ENCODE measurements at regions not wholly inside any gene's neighbourhood (a gene's known extent, or its start where the extent isn't known, plus 50 kb on each side); places are given as distances from the start of the nearest gene placed in this dataset.

DNA sequence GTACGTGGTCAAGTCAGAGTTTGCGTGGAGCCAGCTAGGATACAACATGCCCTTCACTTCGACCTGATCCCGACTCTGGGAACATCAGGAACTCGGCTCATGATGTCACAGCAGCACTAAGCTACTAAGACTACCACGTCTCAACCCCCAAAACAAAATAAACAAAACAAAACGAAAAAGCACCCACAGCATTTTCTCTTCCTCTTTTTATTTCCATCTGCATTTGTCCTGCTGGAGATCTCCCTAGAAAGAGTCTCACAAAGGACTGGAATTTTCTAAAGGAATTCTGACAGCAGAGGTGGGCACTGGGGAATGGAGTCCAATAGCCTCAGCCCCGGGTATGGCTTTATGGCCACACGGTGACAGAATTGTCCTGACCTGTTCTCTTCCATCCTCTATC is 196.6 kb downstream of the SALL1 start:
- DNase-seq = no peak

- no peak for DNase-seq
Observed at GRCh38 chr16:50953290-50953689, 197.8 kb downstream of the SALL1 start.

DNA sequence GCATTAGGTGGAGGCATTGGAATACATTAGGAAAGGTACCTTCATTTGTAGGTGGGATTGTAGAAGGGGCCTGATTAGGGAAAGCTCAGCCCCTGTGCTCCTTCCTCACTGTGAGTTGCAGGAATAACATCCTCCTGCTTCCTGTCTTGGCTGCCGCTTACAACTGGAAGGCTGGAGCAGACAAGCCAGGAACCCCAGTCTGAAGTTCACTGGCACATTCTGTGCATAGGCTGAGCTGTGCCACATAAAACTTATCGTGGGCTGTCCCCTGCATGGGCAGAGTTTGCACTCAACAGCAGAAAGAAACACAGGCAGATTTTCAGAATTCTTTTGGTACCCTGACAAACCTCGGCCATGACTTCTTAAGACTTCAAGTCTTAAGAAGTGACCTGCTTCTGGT is 200.1 kb downstream of the SALL1 start:
- no peak for DNase-seq

DNA sequence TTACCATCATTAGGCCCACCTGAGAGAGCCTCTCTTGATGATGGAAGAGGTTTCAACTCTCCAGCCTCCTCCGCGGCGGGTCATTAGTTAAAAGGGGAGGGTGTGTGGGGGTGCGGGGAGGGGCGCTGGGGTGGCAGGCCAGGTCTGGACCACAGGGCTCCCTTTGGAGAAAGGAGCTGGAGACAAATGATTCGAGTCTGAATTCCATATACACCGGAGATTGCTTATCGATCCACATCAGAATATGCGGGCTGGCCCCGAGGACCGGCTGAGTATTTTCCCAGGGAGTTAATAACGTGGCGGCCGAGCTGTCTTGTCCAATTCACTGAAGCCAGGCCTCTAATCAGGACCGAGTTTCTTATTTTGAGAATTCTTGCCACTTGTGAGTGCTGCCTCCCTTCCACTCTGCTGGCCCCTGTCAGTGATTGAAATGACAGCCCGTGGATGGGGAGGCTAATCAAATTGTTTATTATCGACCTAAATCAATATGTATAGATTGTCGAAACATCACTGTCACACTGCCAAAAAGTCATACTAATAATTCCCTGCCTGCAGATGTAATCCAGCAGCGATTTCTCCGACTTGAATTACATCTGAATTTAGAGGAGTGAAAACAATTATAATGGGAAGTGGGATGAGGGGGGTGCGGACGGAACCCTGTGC is 202.7 kb downstream of the SALL1 start:
- no peak for DNase-seq

DNA sequence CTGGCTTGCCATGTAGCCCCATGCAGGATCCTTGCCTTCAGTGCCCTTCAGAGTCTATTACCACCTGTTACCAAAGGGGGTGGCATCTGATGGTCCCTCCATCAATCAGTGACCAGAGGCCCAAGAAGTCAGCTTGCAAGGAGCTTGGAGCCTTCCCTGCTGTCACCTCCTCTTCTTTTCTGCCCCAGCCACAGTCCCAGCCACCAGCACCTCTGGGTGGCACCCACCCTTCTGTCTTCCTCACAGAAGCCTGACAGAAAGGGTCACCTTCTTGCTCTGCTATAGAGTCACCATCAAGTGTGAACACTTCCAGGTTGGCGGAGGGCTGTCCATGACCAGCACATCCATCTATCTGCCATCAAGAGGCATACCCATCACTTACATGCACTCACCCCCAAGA is 203.2 kb downstream of the SALL1 start:
- no peak for DNase-seq

DNA sequence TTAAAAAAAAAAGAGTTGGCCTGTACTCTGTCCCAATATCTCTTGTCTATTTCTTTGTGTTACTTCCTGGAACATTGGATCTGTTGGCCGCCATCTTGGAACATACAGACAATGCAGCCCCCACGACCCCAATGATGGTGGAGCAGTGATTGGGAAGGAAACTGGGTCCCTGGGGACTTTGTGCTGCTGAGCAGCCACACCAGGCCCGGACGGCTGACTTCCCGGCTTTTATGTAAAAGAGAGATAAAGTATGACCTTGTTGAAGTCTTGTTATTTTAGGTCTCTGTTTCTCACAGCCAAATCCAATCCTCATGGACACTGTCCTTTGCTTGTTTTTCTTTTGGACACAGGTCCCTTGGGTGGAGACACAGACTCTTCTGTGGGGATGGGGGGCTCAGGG is 204.5 kb downstream of the SALL1 start:
- DNase-seq = no peak

GRCh38 chr16:50946098-50946497 is 204.2 kb downstream of the CYLD start:
- DNase-seq = no peak

DNA sequence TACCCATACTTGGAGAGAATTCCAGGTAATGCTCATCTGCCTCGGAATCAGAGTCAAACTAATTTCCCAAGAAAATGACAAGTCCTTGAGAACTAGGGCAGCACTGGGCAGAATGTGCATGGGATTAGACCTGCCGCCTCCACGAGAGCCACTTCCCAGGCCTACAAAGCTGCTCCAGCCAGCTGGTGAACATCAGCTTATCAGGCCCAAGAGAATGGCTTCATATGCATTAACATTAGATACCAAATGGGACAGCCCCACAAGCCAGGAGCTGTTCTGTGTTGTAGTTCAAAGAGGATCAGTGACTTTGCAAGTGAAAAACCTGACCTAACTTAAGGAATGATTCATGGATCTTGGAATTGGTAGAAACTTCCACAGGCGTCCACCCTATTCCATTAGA is 203.3 kb downstream of the CYLD start:
- DNase-seq = no peak

DNA sequence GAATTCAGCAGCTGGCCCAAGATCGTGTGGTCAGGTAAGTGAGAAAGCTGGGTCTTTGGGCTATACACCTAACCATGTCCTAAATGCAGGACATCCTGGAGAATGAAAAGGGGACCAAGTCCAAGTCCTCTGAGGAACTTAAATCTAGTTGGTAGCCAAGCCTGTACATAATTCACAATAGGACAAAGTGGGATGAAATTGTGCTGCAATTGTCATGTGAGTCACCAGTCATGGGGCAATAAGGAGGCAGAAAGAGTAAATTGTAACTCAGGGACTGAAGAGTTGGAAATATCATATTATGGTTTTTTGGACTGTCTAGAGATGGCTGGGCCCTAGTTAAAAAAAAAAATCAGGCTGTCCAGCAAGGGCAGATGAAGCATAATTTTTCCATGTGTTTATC is 202.6 kb downstream of the CYLD start:
- no peak for DNase-seq

GRCh38 chr16:50944033-50944432 is 202.1 kb downstream of the CYLD start:
- DNase-seq = no peak

DNA sequence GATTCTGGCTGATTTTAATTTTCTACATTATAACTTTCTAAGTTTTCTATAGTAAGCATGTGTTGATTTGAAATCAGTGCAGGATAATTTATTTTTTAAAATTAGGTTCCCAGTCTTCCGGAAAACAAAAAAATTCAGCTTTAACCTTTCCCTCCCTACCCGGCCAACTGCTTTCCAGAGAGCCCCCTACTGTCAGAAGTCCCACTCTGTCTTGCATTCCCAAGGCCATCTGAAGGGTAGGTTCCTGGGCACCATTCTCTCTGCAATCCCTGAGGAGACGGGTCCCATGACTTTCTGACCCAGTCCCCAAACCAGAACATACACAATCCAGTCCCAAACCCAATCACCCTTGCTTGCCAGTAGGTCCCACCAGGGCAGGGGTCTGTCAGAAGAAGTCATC is 200.3 kb downstream of the CYLD start:
- no peak for DNase-seq

DNA sequence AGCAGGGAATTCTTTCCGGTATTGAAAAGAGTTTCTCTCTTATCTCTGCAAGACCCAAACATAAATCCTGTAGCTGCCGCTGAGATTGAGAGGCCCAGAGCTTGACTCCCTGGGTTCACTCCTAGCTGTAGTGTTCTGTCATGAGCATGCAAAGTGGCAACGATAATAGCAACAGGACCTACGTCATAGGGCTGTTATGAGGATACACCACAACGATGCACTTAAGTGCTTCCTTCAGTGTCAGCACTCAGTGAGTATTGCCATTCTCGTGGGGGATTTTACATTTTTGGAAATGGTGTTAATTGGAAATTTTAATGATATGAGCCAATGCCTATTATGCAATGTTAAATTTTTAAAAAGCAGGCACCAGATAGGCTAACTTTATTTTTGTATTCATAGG is 199.8 kb downstream of the CYLD start:
- no peak for DNase-seq

DNA sequence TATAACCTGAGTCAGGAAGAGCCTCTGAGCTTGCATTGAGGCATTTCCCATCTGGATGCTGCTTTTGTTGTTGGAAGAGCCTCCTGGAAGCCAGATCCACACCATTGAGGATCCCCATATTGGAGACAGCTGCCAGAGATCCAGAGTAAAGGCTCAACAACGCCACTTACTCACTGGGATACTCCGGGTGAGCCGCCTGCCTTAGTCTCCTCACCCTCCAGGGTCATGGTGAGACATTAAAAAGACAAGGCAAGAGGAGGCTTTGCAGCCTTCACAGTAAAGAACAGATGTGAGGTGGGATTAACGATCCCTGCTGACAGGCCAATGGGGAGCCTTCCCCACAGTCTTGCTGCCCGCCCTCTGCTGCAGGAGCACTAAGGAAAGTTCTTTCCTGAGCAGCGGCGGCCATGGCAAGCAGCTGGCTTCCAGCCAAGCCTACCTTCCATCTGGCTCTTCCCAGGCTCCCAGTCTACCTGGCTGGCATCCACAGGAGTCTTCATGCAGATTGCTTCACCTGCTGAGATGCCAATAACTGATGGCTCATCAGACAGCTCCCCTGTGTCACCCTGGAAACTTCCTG is 198.5 kb downstream of the CYLD start:
- DNase-seq = no peak

DNA sequence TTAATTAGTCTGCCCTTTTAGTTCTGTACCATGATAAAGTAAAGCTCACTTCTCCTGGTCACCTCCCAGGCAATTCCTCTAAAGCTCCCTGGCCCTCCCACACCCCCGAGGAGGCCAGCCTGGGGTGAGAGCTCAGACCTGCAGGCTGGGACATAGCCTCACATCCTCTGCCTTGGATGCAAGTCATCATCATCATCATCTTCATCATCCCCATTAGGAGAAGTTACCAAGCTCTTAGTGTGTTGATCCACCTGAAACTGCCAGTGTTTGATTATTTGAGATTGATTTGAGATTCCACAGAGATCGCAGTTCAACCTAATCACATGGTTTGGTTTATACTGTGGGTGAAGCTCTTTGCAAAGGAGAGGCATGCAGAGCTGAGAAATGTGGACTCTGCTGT is 197.5 kb downstream of the CYLD start:
- no peak for DNase-seq

GRCh38 chr16:50938932-50939331 is 197.0 kb downstream of the CYLD start:
- DNase-seq = no peak

DNA sequence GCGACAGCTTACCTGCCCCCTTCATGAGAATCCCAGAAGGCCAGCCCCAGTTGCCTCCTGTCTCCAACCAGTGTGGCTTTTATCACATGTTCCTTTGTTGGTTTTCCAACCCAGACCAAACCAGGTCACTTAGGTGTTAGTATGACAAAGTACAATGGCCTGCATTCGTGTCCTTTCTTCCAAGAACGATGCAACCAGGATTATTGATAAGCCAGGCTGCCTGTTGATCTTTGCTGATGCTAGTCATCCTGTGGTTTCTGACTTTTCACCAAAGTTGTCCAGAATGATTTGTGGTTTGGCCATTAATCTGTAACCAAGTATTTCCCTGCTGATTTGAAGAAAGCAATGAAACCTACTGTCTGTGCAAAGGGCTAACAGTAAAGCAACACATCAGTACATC is 191.4 kb downstream of the CYLD start:
- DNase-seq = no peak

DNA sequence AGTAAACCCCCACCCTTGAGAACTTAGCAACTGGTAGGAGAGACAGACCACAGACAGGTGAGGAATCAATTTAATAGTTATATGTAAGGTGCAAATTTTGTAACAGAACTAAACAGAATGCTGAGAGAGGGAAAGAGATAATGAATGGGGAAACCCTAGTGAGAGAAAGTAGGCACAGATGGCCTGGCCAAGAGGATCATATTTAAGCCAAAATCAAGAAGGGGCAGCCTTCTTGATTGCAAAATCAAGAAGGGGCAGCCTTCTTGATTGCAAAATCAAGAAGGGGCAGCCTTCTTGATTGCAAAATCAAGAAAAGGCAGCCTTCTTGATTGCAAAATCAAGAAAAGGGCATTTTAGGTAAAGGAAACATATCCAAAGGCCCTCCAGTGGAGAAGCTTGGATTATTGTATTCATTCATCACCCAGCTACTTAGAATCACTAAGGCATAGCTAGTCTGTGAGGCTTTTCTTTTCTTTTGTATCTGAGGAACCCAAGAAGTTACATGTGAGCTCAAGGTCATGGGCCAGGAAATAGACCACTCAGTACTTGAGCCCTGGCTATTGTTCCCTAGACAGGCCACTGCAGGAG is 190.6 kb downstream of the CYLD start:
- DNase-seq = no peak

GRCh38 chr16:50928065-50928464 is 186.2 kb downstream of the CYLD start:
- no peak for DNase-seq

- no peak for DNase-seq
Observed at GRCh38 chr16:50925758-50926357, 184.0 kb downstream of the CYLD start.

DNA sequence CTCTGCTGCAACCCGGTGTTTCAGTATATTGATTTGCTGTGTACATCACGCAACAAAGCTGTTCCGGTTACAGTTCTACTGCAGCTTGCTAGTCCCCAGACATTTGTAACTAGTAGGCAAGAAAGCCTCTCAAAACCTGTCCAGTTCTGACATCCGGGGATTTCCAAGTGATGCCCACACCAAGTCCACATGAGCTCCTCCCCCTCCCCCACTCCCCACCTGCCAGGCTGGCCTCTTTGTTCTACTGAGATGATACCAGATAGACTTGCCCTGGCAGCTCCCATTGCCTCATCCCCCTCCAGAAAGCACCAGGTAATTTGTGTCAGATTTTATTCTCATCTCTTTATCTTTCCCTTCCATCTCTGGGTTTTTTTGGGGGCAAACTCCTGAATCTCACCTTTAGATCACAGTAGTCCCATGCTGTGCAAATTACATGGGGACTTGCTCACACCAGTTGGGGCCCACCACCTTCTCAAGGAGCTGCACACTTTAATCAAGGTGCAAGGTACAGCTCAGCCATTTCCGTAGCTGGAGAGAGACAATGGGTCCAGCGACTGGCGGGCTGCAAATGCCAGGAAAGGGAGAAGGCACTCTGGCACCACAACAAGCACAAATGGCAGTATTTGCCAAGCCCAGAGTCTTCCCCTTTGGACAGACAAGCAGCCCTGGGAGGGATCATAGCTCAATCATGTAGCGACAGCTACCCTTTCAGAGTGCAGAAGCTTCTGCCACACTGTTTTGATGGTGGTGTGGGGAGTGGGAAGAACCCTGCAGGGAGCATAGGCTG is 183.1 kb downstream of the CYLD start:
- DNase-seq = no peak

DNA sequence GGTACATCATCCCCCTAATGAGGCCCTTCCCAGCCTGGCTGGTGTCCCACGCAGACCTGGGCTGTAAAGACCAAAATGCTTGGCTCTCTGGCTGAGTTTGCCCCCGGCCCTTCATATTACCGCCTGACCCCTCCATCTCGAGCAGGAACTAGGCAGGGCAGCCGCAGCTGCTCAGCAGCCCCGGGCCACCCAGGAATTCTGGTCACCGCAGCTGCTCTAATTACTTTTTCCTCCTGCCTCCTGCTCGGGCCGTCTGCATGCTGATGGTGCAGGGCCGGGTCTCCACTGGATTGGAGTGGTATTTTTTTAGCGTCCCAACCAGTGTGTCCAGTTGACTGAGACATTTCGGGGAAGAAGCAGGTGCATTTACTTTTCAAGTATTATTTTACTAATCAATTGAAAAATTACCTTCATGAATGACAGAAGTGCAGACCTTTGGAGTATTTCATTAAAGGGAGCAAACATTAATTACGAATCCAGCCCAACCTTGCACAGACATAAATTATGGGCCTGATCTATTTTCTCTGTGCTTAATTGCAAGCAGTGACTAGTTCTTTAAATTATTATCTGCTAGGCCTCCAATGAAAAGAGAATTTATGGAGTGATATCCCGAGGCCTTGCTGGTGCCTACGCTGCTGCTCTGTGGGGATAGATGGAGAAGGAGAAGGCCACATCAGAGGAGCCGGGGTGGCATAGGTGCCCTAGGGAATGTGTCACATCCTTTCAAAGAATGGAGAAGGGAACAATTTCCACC is 176.2 kb downstream of the CYLD start:
- DNase-seq = no peak

GRCh38 chr16:50916040-50916439 is 174.2 kb downstream of the CYLD start:
- DNase-seq = no peak

- no peak for DNase-seq
Observed at GRCh38 chr16:50915120-50915519, 173.2 kb downstream of the CYLD start.

Data from T-helper 2 cell (primary cell).